Amniotic epithelial cell (primary cell): ENCODE measurements at regions not wholly inside any gene's neighbourhood (a gene's known extent, or its start where the extent isn't known, plus 50 kb on each side); places are given as distances from the start of the nearest gene placed in this dataset.

Experiments used
- DNase-seq: peaks from one replicate; pipeline ENCODE4 v3.0.0-alpha.2; 2010; ENCODE audit warnings: low read depth

DNA sequence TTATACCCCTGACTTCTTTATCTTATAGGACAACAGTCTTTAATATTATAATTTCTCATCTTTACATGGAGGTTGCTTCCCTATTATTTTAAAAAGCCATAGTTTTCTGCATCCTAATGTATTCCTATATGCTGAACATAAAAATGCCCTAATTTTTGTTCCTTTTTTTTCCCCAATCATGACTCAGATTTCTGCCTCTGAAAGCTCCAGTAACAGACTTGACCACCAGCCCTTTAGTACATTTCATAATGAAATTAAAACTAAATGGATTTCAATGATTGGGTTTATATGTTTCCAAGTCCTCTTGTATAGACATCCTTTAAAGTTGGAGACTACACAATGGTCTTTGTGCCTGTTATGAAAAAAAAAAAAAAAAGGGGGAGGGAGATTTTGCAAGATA lies 712.5 kb downstream of the DIAPH3 start:
- no peak for DNase-seq

DNA sequence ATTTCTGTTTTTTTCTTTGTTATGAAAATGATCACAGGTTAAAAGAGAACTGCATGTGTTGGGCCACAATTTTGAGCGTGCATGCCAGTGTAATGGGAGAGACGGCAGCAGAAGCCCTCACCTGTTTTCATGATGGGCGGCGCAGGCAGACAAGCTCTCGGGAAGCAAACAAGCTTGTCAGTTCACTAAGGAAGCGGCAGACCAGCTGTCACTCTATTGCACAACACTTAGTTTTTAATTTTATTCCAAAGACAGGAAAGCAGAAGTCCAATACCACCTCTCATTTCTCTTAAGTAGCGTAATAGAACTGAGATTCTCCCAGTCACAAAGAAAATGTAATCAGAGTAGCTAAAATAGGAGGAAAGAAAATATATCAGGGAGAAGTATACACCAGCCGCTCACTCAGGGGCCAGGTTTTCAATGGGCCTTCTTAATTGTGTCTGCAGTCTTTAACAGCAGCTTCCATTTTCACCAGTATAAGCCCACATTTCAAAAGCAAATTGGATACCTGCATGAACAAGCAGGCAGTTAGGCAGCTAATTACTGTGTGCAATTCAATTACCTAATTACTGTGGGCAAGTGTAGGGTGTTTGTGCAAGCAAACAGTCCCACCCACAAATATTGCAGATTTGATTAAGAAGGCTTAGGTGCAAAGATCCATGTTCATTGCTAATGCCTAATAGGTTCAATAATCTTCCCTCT lies 711.4 kb downstream of the DIAPH3 start:
- DNase-seq = no peak

DNA sequence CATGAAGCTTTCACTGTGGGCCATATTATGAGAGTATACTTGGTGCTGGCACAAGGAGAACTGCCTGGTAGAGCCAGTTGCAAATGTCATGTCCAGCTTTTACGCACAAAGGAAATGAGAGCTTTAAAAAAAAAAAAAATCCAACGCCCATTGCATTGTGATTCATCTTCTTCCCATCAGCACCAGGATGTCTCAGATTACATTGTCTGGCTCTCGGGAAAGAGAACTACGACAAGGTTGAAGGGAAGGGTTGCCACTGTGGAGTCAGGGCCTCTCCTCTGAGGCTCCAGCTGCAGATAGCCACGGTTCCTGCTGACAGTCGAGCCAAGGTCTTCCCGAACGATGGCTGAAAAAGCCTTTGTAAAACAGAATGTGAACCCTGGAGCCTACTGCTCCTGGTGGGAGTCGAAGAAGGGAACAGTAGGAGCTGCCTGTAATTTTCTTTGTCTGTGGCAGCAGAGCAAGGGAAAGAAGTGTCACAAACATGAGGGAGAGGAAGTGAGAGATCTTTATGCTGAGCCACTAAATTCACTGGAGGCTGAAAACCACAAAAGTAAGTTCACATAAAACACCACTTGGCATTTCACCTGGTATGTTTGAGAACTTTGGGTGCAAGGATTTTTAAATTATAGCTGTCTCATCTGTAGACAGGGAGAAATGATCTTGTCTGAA lies 704.7 kb downstream of the DIAPH3 start:
- DNase-seq = peak; percentile 50

DNA sequence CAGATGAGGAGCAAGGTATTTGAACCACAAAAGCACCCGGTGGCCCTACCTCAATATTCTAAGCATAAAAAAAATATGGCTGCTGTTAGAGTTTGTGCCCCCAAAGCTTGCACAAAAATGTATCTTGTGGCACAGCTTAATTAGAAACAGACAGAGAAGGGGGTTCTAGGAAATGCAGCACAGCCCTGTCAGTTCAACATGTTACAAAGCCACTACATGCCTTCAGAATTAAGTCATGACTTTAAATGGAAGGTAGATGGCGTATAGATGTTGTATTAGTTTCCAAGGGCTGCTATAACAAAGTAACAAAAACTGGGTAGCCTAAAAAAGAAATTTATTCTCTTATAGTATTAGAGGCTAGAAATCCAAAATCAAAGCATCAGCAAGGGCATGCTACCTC lies 703.8 kb downstream of the DIAPH3 start:
- DNase-seq = no peak

DNA sequence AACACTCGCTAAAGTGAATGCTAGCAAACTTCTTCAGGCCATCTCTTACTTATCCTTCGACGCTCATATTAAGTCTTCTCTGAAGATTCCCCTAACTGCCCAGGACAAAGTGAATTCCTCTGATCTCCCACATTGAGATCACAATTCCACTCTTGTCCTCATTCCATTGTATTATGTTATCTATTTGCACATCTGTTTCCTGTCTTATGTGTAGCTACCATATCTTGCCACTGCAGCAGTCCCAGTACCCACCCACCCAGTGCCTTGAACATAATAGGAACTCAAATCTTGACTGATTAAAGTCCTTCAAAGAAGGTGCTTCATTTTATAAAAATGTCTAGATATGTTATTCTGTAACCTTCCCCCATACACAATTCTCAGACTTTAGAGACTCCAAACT lies 702.3 kb downstream of the DIAPH3 start:
- DNase-seq = no peak

DNA sequence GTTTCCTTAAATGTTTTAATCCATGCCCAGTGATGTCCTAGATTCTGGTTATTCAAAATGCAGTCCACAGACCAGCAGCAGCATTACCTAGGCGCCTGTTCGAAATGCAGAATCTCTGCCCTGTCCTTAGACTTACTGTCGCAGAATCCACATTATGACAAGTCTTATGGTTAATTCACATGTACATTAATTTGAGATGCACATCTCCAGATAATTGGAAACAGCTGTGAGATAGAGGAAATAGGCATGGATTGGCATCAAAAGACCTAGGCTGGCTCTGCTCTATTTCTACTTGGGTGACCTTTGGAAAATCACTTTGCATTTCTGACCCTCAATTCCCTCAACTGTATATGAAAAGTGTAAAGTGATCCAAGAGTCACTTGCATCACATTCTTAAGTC lies 700.7 kb downstream of the DIAPH3 start:
- no peak for DNase-seq

DNA sequence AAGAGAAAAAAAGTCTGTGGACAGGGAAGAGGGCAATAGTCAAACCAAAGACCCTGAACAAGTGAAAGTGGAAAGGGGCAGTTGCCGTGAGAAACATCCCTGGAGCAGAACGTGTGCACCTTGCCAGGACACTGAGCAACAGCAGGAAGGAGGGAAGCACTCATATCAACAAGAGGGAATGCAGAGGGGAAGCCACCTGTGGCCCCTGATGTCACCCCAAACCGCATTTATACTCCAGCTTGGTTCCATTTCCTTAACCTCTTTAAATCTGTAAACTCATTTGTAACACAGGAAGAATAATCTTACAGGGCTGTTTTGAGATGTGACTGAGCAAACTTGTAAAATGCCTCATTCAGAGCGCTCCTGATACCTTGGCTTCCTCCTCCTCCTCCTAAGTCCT lies 698.8 kb downstream of the DIAPH3 start:
- DNase-seq = no peak

DNA sequence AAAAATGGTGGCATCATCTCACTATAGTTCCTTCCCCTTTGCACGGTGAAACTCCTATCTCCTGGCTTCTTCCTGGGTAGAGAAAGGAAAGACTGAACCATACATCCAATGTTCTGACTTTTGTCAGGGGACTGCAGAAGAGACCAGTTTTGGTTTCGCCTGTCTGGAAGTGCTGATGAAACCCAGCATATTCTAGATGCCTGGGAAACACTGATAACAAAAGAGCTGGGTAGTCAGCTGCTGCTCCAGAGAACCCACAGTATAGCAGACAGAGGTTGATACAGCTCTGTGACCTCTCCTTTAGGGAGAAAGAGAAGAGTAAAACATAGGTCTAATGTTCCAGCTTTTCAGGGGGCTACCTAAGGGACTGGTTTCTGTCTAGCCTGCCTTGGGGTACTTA lies 695.3 kb downstream of the DIAPH3 start:
- peak; percentile 40 for DNase-seq

DNA sequence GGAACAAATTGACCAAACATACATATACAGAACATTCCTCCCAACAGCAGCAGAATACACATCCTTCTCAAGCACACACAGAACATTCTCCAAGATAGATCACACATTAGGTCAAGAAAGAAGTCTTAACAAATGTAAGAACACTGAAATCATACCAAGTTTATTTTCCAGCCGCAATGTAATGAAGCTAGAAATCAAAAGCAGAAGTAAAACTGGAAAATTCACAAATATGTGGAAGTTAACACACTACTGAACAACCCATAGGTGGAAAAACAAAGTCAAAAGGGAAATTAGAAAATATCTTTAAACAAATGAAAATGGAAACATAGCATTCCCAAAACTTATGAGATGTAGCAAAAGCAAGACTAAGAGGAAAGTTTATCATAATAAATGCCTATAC lies 692.6 kb downstream of the DIAPH3 start:
- no peak for DNase-seq

DNA sequence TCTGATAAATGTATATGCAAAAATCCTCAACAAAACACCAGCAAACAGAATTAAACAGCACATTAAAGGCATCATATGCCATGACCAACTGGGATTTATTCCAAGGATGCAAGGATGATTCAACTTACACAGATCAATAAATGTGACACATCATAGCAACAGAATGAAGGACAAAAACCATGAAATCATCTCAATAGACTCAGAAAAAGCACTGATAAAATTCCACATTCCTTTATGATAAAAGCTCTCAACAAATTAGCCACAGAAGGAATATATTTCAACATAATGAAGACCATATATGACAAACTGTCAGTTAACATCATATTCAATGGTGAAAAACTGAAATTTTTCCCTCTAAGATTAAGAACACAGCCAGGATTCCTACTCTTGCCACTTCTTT lies 691.6 kb downstream of the DIAPH3 start:
- peak; percentile 25 for DNase-seq

DNA sequence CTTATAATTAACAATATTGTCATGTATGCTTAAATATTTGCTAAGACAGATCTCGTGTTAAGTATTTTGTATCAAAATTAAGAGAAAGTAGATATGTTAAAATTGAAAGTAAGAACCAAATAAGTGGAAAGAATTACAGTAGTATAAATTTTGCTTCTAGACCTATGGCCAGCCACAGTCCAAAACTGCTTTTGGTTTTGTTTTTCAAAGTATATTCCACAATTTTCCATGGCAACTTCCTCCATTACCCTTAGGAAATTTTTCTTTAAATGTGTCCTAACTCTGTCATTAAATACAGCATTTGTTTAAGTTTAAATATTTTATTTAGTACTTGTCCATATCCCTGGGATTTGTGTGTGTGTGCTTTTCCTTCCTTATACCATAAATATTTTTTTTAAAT lies 689.0 kb downstream of the DIAPH3 start:
- no peak for DNase-seq

DNA sequence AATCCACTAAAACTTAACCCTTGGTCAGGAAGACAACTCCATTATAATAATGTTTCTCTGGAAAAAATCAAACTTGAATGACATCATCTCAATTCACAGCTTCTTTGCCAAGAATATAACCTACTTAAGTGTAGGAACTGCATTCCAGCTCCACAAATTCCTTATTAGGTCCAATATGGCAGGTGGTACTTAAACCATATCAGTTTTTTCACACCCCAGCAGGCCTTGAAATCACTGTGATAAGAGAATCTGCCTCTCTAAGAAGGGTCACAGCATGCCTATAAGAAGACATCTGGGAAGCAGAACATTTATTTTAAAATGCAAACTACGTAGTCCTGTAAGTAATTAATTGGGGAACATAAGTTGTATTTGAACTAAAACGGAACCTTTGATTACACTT lies 687.8 kb downstream of the DIAPH3 start:
- DNase-seq = no peak

DNA sequence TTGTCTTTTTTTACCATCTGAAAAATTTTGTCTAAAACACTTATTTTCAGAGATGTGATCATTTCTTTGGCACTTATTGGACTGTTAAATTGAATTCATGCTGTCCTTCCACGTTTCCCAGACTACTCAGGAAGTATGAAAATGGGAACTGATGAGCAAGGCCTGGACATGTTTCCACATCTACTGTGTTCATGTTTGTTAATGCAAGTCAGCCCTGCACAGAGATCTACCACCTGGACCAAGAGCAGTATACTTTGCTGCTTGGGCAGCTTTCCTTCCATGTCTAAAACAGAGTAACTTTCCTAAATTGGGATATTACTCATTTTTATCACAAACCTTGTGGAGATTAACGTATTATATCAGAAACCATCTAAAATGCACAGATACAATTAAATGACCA lies 687.4 kb downstream of the DIAPH3 start:
- DNase-seq = no peak

DNA sequence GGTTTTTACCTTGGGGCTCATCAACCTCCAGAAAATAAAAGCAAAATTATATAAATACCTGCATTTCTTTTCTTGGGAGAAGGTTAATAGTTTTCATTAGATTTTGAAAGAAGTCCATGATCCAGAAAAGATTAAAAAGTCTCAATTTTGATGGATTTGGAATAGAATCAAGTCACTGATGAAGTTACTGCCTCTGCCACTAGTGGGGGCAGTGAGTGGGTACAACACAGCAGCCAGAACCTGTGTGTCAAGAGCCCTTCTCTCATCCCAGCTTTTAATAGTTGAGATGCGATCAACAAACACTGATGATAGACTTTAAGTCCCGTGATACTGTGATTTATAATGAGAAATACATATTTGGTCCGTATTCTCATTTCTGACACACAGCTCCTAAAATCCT lies 686.7 kb downstream of the DIAPH3 start:
- no peak for DNase-seq

DNA sequence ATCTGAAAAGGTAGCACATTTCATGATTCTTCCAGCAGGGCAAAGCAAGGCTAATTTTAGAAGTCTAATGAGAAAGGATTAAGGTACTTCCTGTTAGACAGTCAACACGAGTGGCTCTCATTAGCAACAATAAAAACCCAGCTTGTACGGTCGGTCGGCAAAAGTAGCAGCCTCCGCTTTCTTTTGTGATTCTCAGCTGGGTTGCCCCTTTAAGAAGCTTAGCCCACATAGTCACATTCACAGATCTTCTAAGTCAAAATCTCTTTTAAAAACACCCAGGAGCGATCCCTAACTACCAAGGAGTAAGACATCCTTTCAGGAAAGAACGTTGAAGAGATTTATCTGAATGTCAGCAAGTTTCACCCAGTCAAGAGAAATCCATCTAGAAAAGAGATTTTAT lies 684.8 kb downstream of the DIAPH3 start:
- DNase-seq = no peak

DNA sequence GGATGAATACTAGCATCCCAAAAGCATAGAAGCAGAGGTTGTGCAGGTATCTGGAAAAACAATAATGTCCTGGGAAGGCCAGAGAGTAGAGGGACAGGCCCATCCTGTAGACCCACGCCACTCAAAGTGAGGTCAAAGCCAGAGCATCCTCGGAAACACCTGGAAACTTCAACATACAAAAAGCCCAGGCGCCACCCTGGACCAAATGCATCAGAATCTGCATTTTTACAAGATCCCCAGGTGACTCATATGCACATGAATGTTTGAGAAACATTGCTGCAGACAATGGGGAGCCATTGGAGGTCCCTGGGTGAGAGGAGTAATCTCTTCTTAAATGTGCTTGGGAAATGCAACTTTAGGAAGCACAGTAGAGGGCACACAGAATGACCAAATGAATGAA lies 684.1 kb downstream of the DIAPH3 start:
- no peak for DNase-seq

DNA sequence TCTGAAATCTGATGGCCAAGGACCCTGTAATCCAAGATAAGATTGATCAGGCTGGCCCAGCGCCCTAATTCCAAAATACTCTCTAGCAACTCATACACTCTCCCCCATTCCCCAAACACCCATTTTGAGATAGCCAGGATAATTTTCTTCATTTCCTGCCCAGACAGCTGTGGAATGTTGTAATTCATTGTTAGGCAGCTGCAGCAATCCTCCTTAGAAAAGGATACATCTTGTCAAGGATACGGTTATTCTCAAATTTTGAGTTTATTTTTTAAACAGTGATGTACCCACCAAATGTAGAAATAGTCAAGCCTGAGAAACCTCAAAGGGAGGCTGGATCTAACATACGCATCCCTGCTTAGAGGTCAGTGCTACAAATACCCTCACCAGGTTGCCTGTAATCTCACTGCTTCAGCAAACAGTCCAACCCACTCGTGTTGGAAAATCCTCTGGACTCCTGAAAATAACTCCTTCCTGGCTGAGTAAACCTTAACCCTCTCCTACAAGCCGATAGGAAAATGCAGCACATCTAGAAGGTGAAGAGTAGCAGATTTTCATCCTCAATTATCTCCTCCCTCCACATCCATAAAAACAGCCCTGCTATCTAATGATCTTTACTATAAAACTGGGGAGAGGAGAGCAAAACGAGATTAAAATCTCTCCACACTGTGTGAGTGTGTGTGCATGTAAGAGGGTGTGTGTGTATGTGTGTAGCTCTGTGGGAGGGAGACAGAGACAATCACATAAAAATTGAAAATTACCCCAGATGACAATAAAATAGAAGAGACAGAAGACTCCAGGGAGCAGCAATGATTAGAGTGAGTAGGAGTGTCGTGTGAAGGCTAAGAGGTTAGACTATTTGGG lies 683.1 kb downstream of the DIAPH3 start:
- DNase-seq = peak; percentile 21

DNA sequence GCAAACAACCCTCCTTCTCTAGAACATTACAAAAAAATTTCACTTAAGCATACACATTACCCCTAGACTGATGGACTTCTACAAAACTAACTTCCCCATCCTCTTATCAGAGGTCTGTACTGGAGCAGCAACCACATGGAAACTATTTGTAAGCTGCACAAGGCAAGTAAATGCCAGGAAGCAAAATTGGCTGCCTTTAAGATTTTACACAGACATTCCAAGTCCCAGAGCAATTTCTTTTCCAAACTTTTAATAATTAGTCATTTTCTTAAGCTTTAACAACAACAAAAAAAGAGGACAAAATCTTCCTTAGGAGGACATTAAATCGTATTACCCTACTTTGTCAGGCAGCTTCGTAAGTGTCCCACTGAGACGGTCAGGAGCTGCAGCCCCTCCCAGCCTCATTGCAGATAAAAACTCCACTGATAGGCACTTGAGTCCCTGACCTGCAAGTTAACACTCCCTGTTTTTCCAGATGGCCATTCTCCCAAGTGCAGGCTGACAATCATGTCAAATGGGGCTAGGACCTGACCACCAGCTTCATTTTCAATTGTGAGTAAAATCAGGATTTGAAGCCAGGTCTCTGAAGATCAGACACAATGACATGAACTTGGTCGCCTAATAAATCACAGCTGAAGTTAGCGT lies 680.1 kb downstream of the DIAPH3 start:
- peak; percentile 27 for DNase-seq

DNA sequence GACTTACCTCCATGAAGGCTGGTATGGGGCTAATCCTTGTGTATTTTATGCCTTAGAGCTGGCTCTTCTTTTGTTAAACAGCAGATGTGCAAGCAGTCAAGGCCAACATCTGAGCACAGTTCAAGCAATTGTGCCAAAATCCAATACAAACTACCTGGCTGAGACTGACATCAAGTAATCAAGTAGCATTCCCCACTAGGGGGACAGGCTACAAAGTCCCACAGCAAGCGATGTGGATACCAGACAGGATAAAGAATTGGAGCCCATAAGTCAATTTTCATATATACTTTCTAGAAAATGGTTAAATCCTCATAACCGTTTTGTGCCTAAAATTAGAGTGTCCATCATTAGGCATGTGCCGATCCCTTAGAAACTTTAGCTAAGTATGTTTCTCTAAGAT lies 675.8 kb downstream of the DIAPH3 start:
- no peak for DNase-seq

DNA sequence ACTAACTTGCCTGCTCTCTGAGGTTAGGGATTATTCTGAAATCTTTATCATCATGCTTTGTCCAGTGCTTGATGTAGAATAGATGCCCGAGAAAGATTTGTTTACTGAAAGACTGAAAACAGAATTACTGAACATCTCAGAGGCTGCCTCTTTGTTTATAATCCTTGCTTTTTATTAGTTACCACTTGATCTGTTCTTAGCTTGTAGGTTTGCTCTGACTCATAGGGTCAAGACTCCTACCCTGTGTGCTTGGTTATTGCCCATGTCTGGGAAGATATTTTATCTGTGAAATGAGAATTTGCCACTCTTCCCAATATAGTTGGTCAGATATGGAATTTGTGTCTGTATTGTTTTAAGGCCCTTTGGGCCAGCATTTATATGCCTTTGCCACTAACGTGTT lies 675.3 kb downstream of the DIAPH3 start:
- DNase-seq = peak; percentile 21

DNA sequence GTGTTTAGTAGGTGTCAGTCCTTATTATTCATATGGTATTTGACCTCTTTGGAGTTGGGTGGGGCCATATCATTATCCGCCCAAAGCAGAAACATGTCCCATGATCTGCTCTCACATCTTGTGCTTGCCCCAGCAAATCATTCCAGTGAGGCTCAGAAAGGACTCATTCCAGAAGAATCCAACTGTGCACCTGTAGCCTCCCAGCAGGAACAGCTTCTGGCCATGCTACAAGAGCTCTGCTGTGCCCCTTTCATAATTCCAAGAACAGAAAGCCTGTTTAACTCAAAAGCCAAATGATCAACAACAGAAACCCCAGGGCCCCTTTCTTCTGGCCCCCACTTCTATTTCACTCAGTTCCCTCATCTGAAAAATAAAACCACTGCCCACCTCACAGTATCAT lies 673.1 kb downstream of the DIAPH3 start:
- no peak for DNase-seq

DNA sequence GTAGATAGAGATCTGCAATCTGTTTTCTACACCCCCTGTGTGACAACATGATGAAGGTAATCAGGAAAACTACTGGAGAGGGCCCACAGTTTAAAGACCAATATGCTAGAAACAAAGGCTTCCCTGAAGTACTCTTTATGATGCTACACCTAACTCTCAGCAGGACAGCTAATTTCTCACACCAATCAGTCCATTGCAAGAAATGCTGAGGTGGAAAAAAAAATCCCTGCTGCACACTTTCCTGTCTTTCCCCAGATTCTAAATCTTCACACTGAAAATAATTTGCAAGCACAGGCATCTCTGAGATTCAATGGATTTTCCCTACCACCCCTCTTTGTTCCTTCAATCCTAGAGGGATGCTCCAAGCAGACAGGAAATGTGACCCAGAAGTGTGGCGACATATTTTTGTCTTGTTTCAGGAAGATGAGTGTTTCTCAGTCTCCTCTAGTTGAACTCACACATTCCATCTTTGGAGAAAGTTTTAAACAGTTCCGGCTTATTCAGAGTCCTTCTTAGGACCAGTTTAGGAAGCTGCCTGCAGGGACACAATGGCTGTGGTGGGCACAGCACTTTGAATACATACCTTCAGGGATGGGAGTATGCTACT lies 671.6 kb downstream of the DIAPH3 start:
- peak; percentile 5 for DNase-seq
